ENCODE measurements at regions not wholly inside any gene's neighbourhood (a gene's known extent, or its start where the extent isn't known, plus 50 kb on each side); places are given as distances from the start of the nearest gene placed in this dataset.

DNA sequence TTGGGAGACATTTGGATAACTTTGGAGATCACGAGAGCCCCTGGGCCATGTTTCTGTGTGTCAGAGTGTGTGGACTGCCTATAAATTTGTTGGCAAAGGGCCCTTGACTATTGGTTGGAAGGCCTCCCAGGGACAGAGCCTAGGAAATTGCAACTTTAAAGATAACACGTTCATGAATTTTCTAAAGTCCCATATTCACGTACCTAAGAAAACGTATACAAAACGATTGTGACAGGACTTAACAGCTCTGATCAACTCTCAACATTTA is 55.8 kb downstream of the DOP1B start:
- H3K79me2 ChIP-seq (ENCODE audit: control insufficient read depth in 1 of 2, insufficient read depth in 2 of 2, low read length in 2 of 2) = no peaks in the 10 kb centered on the region
- 87% methylated on average over 5 of the region's 5 CpGs; no CpG with 5 or more reads in 1 of the 2 experiments for WGBS, 2 experiments (ENCODE audit: extremely low coverage in 1 of 2, insufficient coverage in 1 of 2, insufficient read length in 1 of 2, insufficient replicate concordance in 2 of 2, low coverage in 1 of 2, low lambda C conversion rate in 2 of 2, missing lambda C conversion rate in 1 of 2)
- no peaks in the 10 kb centered on the region for H3K27me3 ChIP-seq (replicated peaks in 1 of 4; ENCODE audit: control insufficient read depth in 3 of 4, extremely low read depth in 1 of 4, insufficient read depth in 3 of 4, low read length in 3 of 4)
- H3K23me2 ChIP-seq (ENCODE audit: low read depth, low read length) = no peaks in the 10 kb centered on the region
- ChIA-PET CTCF (ENCODE audit: partially characterized antibody) (interaction anchor here (1.4 to 4.8 kb wide), 5 partner anchors 12 to 71 kb away, joined by 3 to 107 read pairs (median 3); no protein-coding TSS in a partner anchor), POLR2A (ENCODE audit: partially characterized antibody) (no interaction called here)
- H2BK15ac ChIP-seq (ENCODE audit: low read length) = no peak overlapping the region
- H2BK20ac ChIP-seq (ENCODE audit: low read length) = no peak overlapping the region
- H2AK5ac ChIP-seq (ENCODE audit: low read depth, low read length) = no peak overlapping the region
- no peaks in the 10 kb centered on the region for H3K9me3 ChIP-seq (ENCODE audit: insufficient read depth in 2 of 2, low read depth in 1 of 2, low read length in 1 of 2)
- H3K9ac ChIP-seq (replicated peaks in 1 of 4; ENCODE audit: extremely low read depth in 1 of 4, low read depth in 3 of 4, low read length in 3 of 4) = no peak overlapping the region
- H3K36me3 ChIP-seq (ENCODE audit: control insufficient read depth in 2 of 4, insufficient read depth in 4 of 4, low read length in 3 of 4) = no peaks in the 10 kb centered on the region
- H2AFZ ChIP-seq (ENCODE audit: low read length) = no peak overlapping the region
- FAIRE-seq = no peak
- TF ChIP-seq, protein P1, sequence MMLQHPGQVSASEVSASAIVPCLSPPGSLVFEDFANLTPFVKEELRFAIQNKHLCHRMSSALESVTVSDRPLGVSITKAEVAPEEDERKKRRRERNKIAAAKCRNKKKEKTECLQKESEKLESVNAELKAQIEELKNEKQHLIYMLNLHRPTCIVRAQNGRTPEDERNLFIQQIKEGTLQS (IDR thresholded peaks at IDR 0.05; ENCODE audit: insufficient read depth, low read depth, low read length) = no peak
- TF ChIP-seq CBX5 (IDR thresholded peaks at IDR 0.05; ENCODE audit: low read depth, low read length) = no peak
- TF ChIP-seq EGR1 (IDR thresholded peaks at IDR 0.05; ENCODE audit: borderline replicate concordance, low read depth, low read length) = no peak
- TF ChIP-seq CREB1 (IDR thresholded peaks at IDR 0.05) = no peak
- TF ChIP-seq RAD21 (IDR thresholded peaks at IDR 0.05 in 1 of 2, conservative IDR thresholded peaks at IDR 0.05 in 1 of 2; ENCODE audit: low read depth in 2 of 2, low read length in 2 of 2) = no peak
- TF ChIP-seq SIN3A (conservative IDR thresholded peaks at IDR 0.05 in 1 of 2, IDR thresholded peaks at IDR 0.05 in 1 of 2; ENCODE audit: low read depth in 1 of 2, low read length in 2 of 2) = no peak
- TF ChIP-seq, protein P2, sequence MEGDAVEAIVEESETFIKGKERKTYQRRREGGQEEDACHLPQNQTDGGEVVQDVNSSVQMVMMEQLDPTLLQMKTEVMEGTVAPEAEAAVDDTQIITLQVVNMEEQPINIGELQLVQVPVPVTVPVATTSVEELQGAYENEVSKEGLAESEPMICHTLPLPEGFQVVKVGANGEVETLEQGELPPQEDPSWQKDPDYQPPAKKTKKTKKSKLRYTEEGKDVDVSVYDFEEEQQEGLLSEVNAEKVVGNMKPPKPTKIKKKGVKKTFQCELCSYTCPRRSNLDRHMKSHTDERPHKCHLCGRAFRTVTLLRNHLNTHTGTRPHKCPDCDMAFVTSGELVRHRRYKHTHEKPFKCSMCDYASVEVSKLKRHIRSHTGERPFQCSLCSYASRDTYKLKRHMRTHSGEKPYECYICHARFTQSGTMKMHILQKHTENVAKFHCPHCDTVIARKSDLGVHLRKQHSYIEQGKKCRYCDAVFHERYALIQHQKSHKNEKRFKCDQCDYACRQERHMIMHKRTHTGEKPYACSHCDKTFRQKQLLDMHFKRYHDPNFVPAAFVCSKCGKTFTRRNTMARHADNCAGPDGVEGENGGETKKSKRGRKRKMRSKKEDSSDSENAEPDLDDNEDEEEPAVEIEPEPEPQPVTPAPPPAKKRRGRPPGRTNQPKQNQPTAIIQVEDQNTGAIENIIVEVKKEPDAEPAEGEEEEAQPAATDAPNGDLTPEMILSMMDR (IDR thresholded peaks at IDR 0.05; ENCODE audit: control extremely low read depth in 1 of 3, insufficient read depth in 1 of 3, low read depth in 1 of 3, low read length in 3 of 3) = no peak
- TF ChIP-seq KDM4A (IDR thresholded peaks at IDR 0.05; ENCODE audit: low read depth, low read length, severe bottlenecking) = no peak
- no peak for TF ChIP-seq TBP (IDR thresholded peaks at IDR 0.05; ENCODE audit: low read depth, low read length)
- TF ChIP-seq CBX8 (IDR thresholded peaks at IDR 0.05; ENCODE audit: borderline replicate concordance, low read depth, low read length) = no peak
- H2BK120ac ChIP-seq (replicated peaks; ENCODE audit: low read depth, low read length) = no peak overlapping the region
- H2BK5ac ChIP-seq (ENCODE audit: low read depth, low read length) = no peak overlapping the region
- no peak overlapping the region for H4K91ac ChIP-seq (replicated peaks; ENCODE audit: insufficient read length, low read length)
- H4K20me1 ChIP-seq (replicated peaks in 1 of 2; ENCODE audit: control insufficient read depth in 1 of 2, insufficient read depth in 2 of 2, low read length in 2 of 2) = no peaks in the 10 kb centered on the region
- H3K4me2 ChIP-seq (ENCODE audit: insufficient read depth in 1 of 2, low read depth in 2 of 2, low read length in 2 of 2) = no peak overlapping the region
- no peak overlapping the region for H3K14ac ChIP-seq (ENCODE audit: insufficient read length)
- H3K27ac ChIP-seq (ENCODE audit: low read depth, low read length) = no peak overlapping the region
- no peak overlapping the region for H3K18ac ChIP-seq (ENCODE audit: extremely low read depth, low read length)
- H3K4ac ChIP-seq (replicated peaks; ENCODE audit: insufficient read length, low read depth, low read length) = no peak overlapping the region
- H2BK12ac ChIP-seq (ENCODE audit: low read depth, low read length) = no peak overlapping the region
- H3K4me3 ChIP-seq (ENCODE audit: extremely low read depth in 1 of 4, insufficient read depth in 2 of 4, low read depth in 3 of 4, low read length in 4 of 4) = no peak overlapping the region
- H4K8ac ChIP-seq (ENCODE audit: extremely low read depth, insufficient read depth, low read length) = no peak overlapping the region
- no peak for DNase-seq (ENCODE audit: low read depth in 1 of 2, low spot score in 2 of 2)
- H3K4me1 ChIP-seq (replicated peaks in 1 of 4; ENCODE audit: control insufficient read depth in 3 of 4, insufficient read depth in 4 of 4, low read length in 3 of 4) = peaks cover 0 to 2% (median 0%) of the 10 kb centered on the region in 4 experiments; a peak in 1 of 7 replicates
- H4K5ac ChIP-seq (ENCODE audit: insufficient read length, low read depth, low read length) = no peak overlapping the region
- no peaks in the 10 kb centered on the region for H3K79me1 ChIP-seq (ENCODE audit: low read depth, low read length)
- H3K56ac ChIP-seq (replicated peaks; ENCODE audit: insufficient read length, low read depth, low read length) = no peak overlapping the region
- H3K23ac ChIP-seq (ENCODE audit: insufficient read length) = no peak overlapping the region

Data from H1 (cell line).